Mesendoderm (in vitro differentiated cells): ENCODE measurements at regions not wholly inside any gene's neighbourhood (a gene's known extent, or its start where the extent isn't known, plus 50 kb on each side); places are given as distances from the start of the nearest gene placed in this dataset.

Source experiments
- DNase-seq: peaks from one replicate; pipeline ENCODE4 v3.0.0; 2013
- H2AK5ac ChIP-seq: 2 replicates; pipeline ENCODE4 v1.6.1; 2013; ENCODE audit warnings: low read length, inconsistent platforms
- H2BK120ac ChIP-seq: 2 replicates; pipeline ENCODE4 v1.6.1; 2013; ENCODE audit warnings: low read depth, mild to moderate bottlenecking, low read length, moderate library complexity, mixed read lengths
- H2BK15ac ChIP-seq: replicated peaks from 2 replicates; pipeline ENCODE4 v1.6.1; 2013; ENCODE audit warnings: low read depth, mild to moderate bottlenecking, moderate library complexity
- H2BK5ac ChIP-seq: 2 replicates; pipeline ENCODE4 v1.6.1; 2013; ENCODE audit warnings: low read length, inconsistent platforms
- H3K18ac ChIP-seq: 2 replicates; pipeline ENCODE4 v1.6.1; 2013; ENCODE audit warnings: mild to moderate bottlenecking, low read length, mixed read lengths
- H3K23ac ChIP-seq: one replicate; pipeline ENCODE4 v1.6.1; 2013; ENCODE audit warnings: low read length
- H3K27ac ChIP-seq: 2 replicates; pipeline ENCODE4 v1.5.1; 2013; ENCODE audit warnings: low read depth, mild to moderate bottlenecking, inconsistent platforms, low read length, moderate library complexity
- H3K27me3 ChIP-seq: 2 replicates; pipeline ENCODE4 v1.6.1; 2013; ENCODE audit warnings: low read length, control low read depth, mild to moderate bottlenecking, inconsistent platforms; ENCODE audit not compliant: insufficient read depth, poor library complexity
- H3K36me3 ChIP-seq: 2 replicates; pipeline ENCODE4 v1.6.1; 2013; ENCODE audit warnings: low read length, inconsistent platforms; ENCODE audit not compliant: control insufficient read depth, insufficient read depth
- H3K4ac ChIP-seq: one replicate; pipeline ENCODE4 v1.6.1; 2013; ENCODE audit warnings: low read depth, mild to moderate bottlenecking, low read length, moderate library complexity
- H3K4me1 ChIP-seq: 2 replicates; pipeline ENCODE4 v1.6.1; 2013; ENCODE audit warnings: low read depth, low read length, inconsistent platforms; ENCODE audit not compliant: control insufficient read depth
- H3K4me2 ChIP-seq: 2 replicates; pipeline ENCODE4 v1.6.1; 2013; ENCODE audit warnings: low read length
- H3K4me3 ChIP-seq: 2 replicates; pipeline ENCODE4 v1.5.1; 2013; ENCODE audit warnings: mild to moderate bottlenecking, low read length
- H3K56ac ChIP-seq: one replicate; pipeline ENCODE4 v1.6.1; 2013; ENCODE audit warnings: low read length
- H3K79me1 ChIP-seq: 2 replicates; pipeline ENCODE4 v1.6.1; 2013; ENCODE audit warnings: low read length, inconsistent platforms
- H3K79me2 ChIP-seq: 2 replicates; pipeline ENCODE4 v1.6.1; 2013; ENCODE audit warnings: mild to moderate bottlenecking, low read length; ENCODE audit not compliant: control insufficient read depth, insufficient read depth
- H3K9ac ChIP-seq: 2 replicates; pipeline ENCODE4 v1.6.1; 2013; ENCODE audit warnings: low read length, inconsistent platforms
- H4K5ac ChIP-seq: one replicate; pipeline ENCODE4 v1.6.1; 2013; ENCODE audit warnings: low read length
- H4K8ac ChIP-seq: one replicate; pipeline ENCODE4 v1.6.1; 2013; ENCODE audit warnings: low read depth, mild to moderate bottlenecking, control low read depth, low read length, moderate library complexity
- WGBS: extraction: QIAGEN DNeasy Blood & Tissue Kit; methylation state at CpG from one replicate; pipeline ENCODE4 v1.1.7; 2013; ENCODE audit warnings: low lambda C conversion rate, missing lambda C conversion rate; ENCODE audit not compliant: insufficient coverage; ENCODE audit errors: extremely low coverage; 5-methylcytosine and 5-hydroxymethylcytosine counted together

- Histone ChIP-seq H3K36me3 (no peaks in the 10 kb centered on the region), H3K4me3 (no peak overlapping the region), H3K23ac (no peak overlapping the region), H2BK120ac (no peak overlapping the region), H3K4me1 (no peaks in the 10 kb centered on the region), H3K27ac (no peak overlapping the region), H4K5ac (no peak overlapping the region), H3K4me2 (no peak overlapping the region), H3K18ac (no peak overlapping the region), H2AK5ac (no peak overlapping the region), H4K8ac (no peak overlapping the region), H2BK5ac (no peak overlapping the region), H3K27me3 (no peaks in the 10 kb centered on the region), H3K4ac (no peak overlapping the region), H3K79me1 (no peaks in the 10 kb centered on the region), H2BK15ac (no peak overlapping the region), H3K56ac (no peak overlapping the region), H3K9ac (no peak overlapping the region), H3K79me2 (no peaks in the 10 kb centered on the region)
- no peak for DNase-seq
- no CpG with 5 or more reads among the region's 6 CpGs for WGBS
Measured at GRCh38 chr2:45288532-45289417, 279.5 kb upstream of the SIX2 start.

GRCh38 chr2:45287045-45287444 lies 277.8 kb upstream of the SIX2 start:
- Histone ChIP-seq H3K36me3 (no peaks in the 10 kb centered on the region), H2BK5ac (no peak overlapping the region), H2BK15ac (no peak overlapping the region), H3K4me3 (no peak overlapping the region), H4K5ac (no peak overlapping the region), H3K18ac (no peak overlapping the region), H3K27ac (no peak overlapping the region), H3K4ac (no peak overlapping the region), H3K9ac (no peak overlapping the region), H3K23ac (no peak overlapping the region), H2AK5ac (no peak overlapping the region), H3K4me1 (no peaks in the 10 kb centered on the region), H3K56ac (no peak overlapping the region), H2BK120ac (no peak overlapping the region), H3K79me1 (no peaks in the 10 kb centered on the region), H3K27me3 (no peaks in the 10 kb centered on the region), H3K4me2 (no peak overlapping the region), H3K79me2 (no peaks in the 10 kb centered on the region), H4K8ac (no peak overlapping the region)
- no CpG with 5 or more reads among the region's 4 CpGs for WGBS
- no peak for DNase-seq

GRCh38 chr2:45285771-45286390 lies 276.6 kb upstream of the SIX2 start:
- Histone ChIP-seq H3K79me2 (no peaks in the 10 kb centered on the region), H2AK5ac (no peak overlapping the region), H3K4me2 (no peak overlapping the region), H3K4ac (no peak overlapping the region), H3K27me3 (no peaks in the 10 kb centered on the region), H2BK120ac (no peak overlapping the region), H3K4me1 (no peaks in the 10 kb centered on the region), H3K23ac (no peak overlapping the region), H3K27ac (no peak overlapping the region), H3K4me3 (no peak overlapping the region), H3K56ac (no peak overlapping the region), H3K18ac (no peak overlapping the region), H3K9ac (no peak overlapping the region), H4K8ac (no peak overlapping the region), H3K79me1 (no peaks in the 10 kb centered on the region), H2BK5ac (no peak overlapping the region), H4K5ac (no peak overlapping the region), H3K36me3 (no peaks in the 10 kb centered on the region), H2BK15ac (no peak overlapping the region)
- DNase-seq = no peak
- WGBS = no CpG with 5 or more reads among the region's 4 CpGs

- no peak overlapping the region for H2BK15ac ChIP-seq
- H3K4me2 ChIP-seq = no peak overlapping the region
- H3K4me3 ChIP-seq = no peak overlapping the region
- H3K4me1 ChIP-seq = no peaks in the 10 kb centered on the region
- H4K5ac ChIP-seq = no peak overlapping the region
- no peaks in the 10 kb centered on the region for H3K27me3 ChIP-seq
- DNase-seq = no peak
- H3K79me1 ChIP-seq = no peaks in the 10 kb centered on the region
- H4K8ac ChIP-seq = no peak overlapping the region
- no peak overlapping the region for H3K56ac ChIP-seq
- H2BK5ac ChIP-seq = no peak overlapping the region
- H2BK120ac ChIP-seq = no peak overlapping the region
- no peak overlapping the region for H2AK5ac ChIP-seq
- no peak overlapping the region for H3K18ac ChIP-seq
- no peak overlapping the region for H3K9ac ChIP-seq
- H3K4ac ChIP-seq = no peak overlapping the region
- H3K23ac ChIP-seq = no peak overlapping the region
- no CpG with 5 or more reads among the region's 5 CpGs for WGBS
- no peaks in the 10 kb centered on the region for H3K36me3 ChIP-seq
- H3K79me2 ChIP-seq = no peaks in the 10 kb centered on the region
- H3K27ac ChIP-seq = no peak overlapping the region
Measured at GRCh38 chr2:45285311-45285710, 276.1 kb upstream of the SIX2 start.

GRCh38 chr2:45284621-45284995 lies 275.4 kb upstream of the SIX2 start:
- H3K4me3 ChIP-seq = no peak overlapping the region
- no peak overlapping the region for H2BK120ac ChIP-seq
- no peak overlapping the region for H2AK5ac ChIP-seq
- H3K4me1 ChIP-seq = no peaks in the 10 kb centered on the region
- no peaks in the 10 kb centered on the region for H3K79me2 ChIP-seq
- H3K79me1 ChIP-seq = no peaks in the 10 kb centered on the region
- no peak overlapping the region for H3K27ac ChIP-seq
- H4K5ac ChIP-seq = no peak overlapping the region
- no peak overlapping the region for H3K4ac ChIP-seq
- H2BK5ac ChIP-seq = no peak overlapping the region
- DNase-seq = no peak
- WGBS = no CpG with 5 or more reads among the region's 2 CpGs
- H2BK15ac ChIP-seq = no peak overlapping the region
- H3K27me3 ChIP-seq = no peaks in the 10 kb centered on the region
- H3K18ac ChIP-seq = no peak overlapping the region
- no peak overlapping the region for H3K4me2 ChIP-seq
- H3K56ac ChIP-seq = no peak overlapping the region
- H3K36me3 ChIP-seq = no peaks in the 10 kb centered on the region
- no peak overlapping the region for H3K23ac ChIP-seq
- no peak overlapping the region for H4K8ac ChIP-seq
- no peak overlapping the region for H3K9ac ChIP-seq
